Erythroblast (primary cell): ENCODE measurements at regions not wholly inside any gene's neighbourhood (a gene's known extent, or its start where the extent isn't known, plus 50 kb on each side); places are given as distances from the start of the nearest gene placed in this dataset.

ENCODE experiments used
- GATA1 ChIP-seq: IDR thresholded peaks from 2 replicates; pipeline ENCODE4 v1.6.1; 2011; ENCODE audit warnings: low read depth, mild to moderate bottlenecking, control low read depth, low read length, moderate library complexity
- POLR2A ChIP-seq: IDR thresholded peaks from 2 replicates; pipeline ENCODE4 v1.6.1; 2011; ENCODE audit warnings: mild to moderate bottlenecking, low read length

GRCh38 chr2:42868096-42868495 lies 75.7 kb upstream of the HAAO start:
- TF ChIP-seq POLR2A: no peak
- no peak for TF ChIP-seq GATA1
